SIG-M5 treated with dmso at 0.1 percent for 504 hours (cell line): ENCODE measurements at regions not wholly inside any gene's neighbourhood (a gene's known extent, or its start where the extent isn't known, plus 50 kb on each side); places are given as distances from the start of the nearest gene placed in this dataset.
A peak's percentile ranks its signal among the peaks of the same experiment; 100 is the strongest.
"Not testable (repeated sequence)": the region's sequence is repeated elsewhere in the genome, so short reads cannot be mapped to it uniquely, and the experiment has no call there.

Experiments used
- DNase-seq: peaks from one replicate; lab custom pipeline; 2025; ENCODE audit not compliant: unreplicated experiment; lab: John Stamatoyannopoulos, UW

DNA sequence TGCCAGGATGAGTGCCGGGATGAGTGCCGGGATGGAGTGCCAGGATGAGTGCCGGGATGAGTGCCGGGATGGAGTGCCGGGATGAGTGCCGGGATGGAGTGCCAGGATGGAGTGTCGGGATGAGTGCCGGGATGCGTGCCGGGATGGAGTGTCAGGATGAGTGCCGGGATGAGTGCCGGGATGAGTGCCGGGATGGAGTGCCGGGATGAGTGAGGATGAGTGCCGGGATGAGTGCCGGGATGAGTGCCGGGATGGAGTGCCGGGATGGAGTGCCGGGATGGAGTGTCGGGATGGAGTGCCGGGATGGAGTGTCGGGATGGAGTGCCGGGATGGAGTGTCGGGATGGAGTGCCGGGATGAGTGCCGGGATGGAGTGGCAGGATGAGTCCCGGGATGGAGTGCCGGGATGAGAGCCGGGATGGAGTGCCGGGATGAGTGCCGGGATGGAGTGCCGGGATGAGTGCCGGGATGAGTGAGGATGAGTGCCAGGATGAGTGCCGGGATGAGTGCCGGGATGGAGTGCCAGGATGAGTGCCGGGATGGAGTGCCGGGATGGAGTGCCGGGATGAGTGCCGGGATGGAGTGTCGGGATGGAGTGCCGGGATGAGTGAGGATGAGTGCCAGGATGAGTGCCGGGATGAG lies 52.1 kb upstream of the HELT start:
- DNase-seq: not testable (repeated sequence)

DNA sequence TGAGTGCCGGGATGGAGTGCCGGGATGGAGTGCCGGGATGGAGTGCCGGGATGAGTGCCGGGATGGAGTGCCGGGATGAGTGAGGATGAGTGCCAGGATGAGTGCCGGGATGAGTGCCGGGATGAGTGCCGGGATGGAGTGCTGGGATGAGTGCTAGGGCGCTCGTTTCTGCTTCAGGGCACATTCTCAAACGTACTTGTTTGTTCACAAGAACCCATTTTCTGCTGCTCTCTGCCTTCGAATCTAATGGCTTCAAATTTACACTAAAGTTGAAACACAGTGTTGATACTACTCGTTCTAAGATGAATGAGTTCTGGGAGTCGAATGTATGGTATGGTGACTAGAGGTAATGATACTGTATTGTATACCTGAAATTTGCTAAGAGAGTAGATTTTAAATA lies 50.6 kb upstream of the HELT start:
- DNase-seq: peak; percentile 21

DNA sequence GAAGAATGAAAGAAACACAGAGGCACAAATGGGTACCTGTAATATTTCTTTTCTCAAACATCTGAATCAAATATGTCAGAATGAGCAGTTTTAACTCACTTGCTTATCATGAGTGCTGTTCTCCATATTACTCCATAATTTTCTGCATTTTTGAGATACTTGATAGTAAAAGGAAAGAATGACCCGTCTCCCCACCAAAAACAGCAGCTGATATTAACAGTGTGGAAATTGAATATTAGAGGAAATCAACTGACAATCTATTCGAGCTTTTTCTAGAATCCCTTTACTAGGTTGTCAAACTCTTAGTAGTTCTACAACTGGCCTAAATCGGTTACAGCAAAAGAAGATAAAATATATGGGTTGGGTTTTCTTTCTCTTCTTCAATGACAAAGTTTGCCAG lies 49.9 kb upstream of the HELT start:
- no peak for DNase-seq
